ENCODE measurements at regions not wholly inside any gene's neighbourhood (a gene's known extent, or its start where the extent isn't known, plus 50 kb on each side); places are given as distances from the start of the nearest gene placed in this dataset.

GRCh38 chr2:212945526-212945925 is 205.9 kb downstream of the IKZF2 start:
- intact Hi-C loops (cut with micrococcal nuclease): no loop called here

GRCh38 chr2:212943351-212943750 is 208.1 kb downstream of the IKZF2 start:
- intact Hi-C loops (cut with micrococcal nuclease): no loop called here

GRCh38 chr2:212941361-212941760 is 210.1 kb downstream of the IKZF2 start:
- intact Hi-C loops (cut with micrococcal nuclease): no loop called here

GRCh38 chr2:212940816-212941215 is 210.6 kb downstream of the IKZF2 start:
- intact Hi-C loops (cut with micrococcal nuclease): no loop called here

- intact Hi-C loops (cut with micrococcal nuclease): no loop called here
Observed at GRCh38 chr2:212939777-212940531, 211.5 kb downstream of the IKZF2 start.

GRCh38 chr2:212938144-212938793 is 213.1 kb downstream of the IKZF2 start:
- intact Hi-C loops (cut with micrococcal nuclease): no loop called here

- intact Hi-C loops (cut with micrococcal nuclease): no loop called here
Observed at GRCh38 chr2:212936572-212936971, 214.8 kb downstream of the IKZF2 start.

- intact Hi-C loops (cut with micrococcal nuclease): no loop called here
Observed at GRCh38 chr2:212935752-212936151, 215.7 kb downstream of the IKZF2 start.

GRCh38 chr2:212931271-212931670 is 220.1 kb downstream of the IKZF2 start:
- intact Hi-C loops (cut with micrococcal nuclease): no loop called here

GRCh38 chr2:212930556-212931260 is 220.7 kb downstream of the IKZF2 start:
- intact Hi-C loops (cut with micrococcal nuclease): no loop called here

- intact Hi-C loops (cut with micrococcal nuclease): no loop called here
Observed at GRCh38 chr2:212929971-212930370, 221.4 kb downstream of the IKZF2 start.

- intact Hi-C loops (cut with micrococcal nuclease): no loop called here
Observed at GRCh38 chr2:212929116-212929515, 222.3 kb downstream of the IKZF2 start.

- intact Hi-C loops (cut with micrococcal nuclease): no loop called here
Observed at GRCh38 chr2:212928681-212929080, 222.7 kb downstream of the IKZF2 start.

GRCh38 chr2:212926940-212927339 is 224.5 kb downstream of the IKZF2 start:
- intact Hi-C loops (cut with micrococcal nuclease): no loop called here

GRCh38 chr2:212923393-212923792 is 228.0 kb downstream of the IKZF2 start:
- intact Hi-C loops (cut with micrococcal nuclease): no loop called here

- intact Hi-C loops (cut with micrococcal nuclease): no loop called here
Observed at GRCh38 chr2:212922701-212923100, 228.7 kb downstream of the IKZF2 start.

GRCh38 chr2:212921711-212922110 is 229.7 kb downstream of the IKZF2 start:
- intact Hi-C loops (cut with micrococcal nuclease): no loop called here

GRCh38 chr2:212921061-212921460 is 230.4 kb downstream of the IKZF2 start:
- intact Hi-C loops (cut with micrococcal nuclease): no loop called here

- intact Hi-C loops (cut with micrococcal nuclease): no loop called here
Observed at GRCh38 chr2:212919238-212919637, 232.2 kb downstream of the IKZF2 start.

- intact Hi-C loops (cut with micrococcal nuclease): no loop called here
Observed at GRCh38 chr2:212918336-212918735, 233.1 kb downstream of the IKZF2 start.

- intact Hi-C loops (cut with micrococcal nuclease): no loop called here
Observed at GRCh38 chr2:212915121-212915782, 236.2 kb downstream of the IKZF2 start.

GRCh38 chr2:212914392-212914791 is 237.0 kb downstream of the IKZF2 start:
- intact Hi-C loops (cut with micrococcal nuclease): no loop called here

Measured in T-helper 1 cell treated with Interleukin-12 subunit alpha and Interleukin-12 subunit beta and Interleukin-4 antibody, amounts not matched to agents 30 ng/mL and 1 ng/mL, for 36 hours (primary cell).